ENCODE measurements at regions not wholly inside any gene's neighbourhood (a gene's known extent, or its start where the extent isn't known, plus 50 kb on each side); places are given as distances from the start of the nearest gene placed in this dataset.
"Not testable (repeated sequence)": the region's sequence is repeated elsewhere in the genome, so short reads cannot be mapped to it uniquely, and the experiment has no call there.

- DNase-seq (ENCODE audit: low read depth): no peak
Observed at GRCh38 chr12:25684070-25684469, 131.0 kb upstream of the LMNTD1 start.

- no peak for DNase-seq (ENCODE audit: low read depth)
Observed at GRCh38 chr12:25686351-25686750, 133.3 kb upstream of the LMNTD1 start.

GRCh38 chr12:25687226-25687625 lies 134.1 kb upstream of the LMNTD1 start:
- DNase-seq (ENCODE audit: low read depth): no peak

GRCh38 chr12:25688851-25689250 lies 135.8 kb upstream of the LMNTD1 start:
- not testable (repeated sequence) for DNase-seq (ENCODE audit: low read depth)

- DNase-seq (ENCODE audit: low read depth): no peak
Observed at GRCh38 chr12:25689996-25690501, 137.0 kb upstream of the LMNTD1 start.

GRCh38 chr12:25690996-25691864 lies 138.1 kb upstream of the LMNTD1 start:
- DNase-seq (ENCODE audit: low read depth): no peak

- no peak for DNase-seq (ENCODE audit: low read depth)
Observed at GRCh38 chr12:25691865-25692114, 138.7 kb upstream of the LMNTD1 start.

- DNase-seq (ENCODE audit: low read depth): no peak
Observed at GRCh38 chr12:25692115-25693035, 139.3 kb upstream of the LMNTD1 start.

- DNase-seq (ENCODE audit: low read depth): peak; percentile 86
Observed at GRCh38 chr12:25694072-25694471, 141.0 kb upstream of the LMNTD1 start.

GRCh38 chr12:25695574-25695973 lies 142.5 kb upstream of the LMNTD1 start:
- DNase-seq (ENCODE audit: low read depth): no peak

GRCh38 chr12:25698772-25699171 lies 145.7 kb upstream of the LMNTD1 start:
- DNase-seq (ENCODE audit: low read depth): no peak

- DNase-seq (ENCODE audit: low read depth): no peak
Observed at GRCh38 chr12:25699454-25699853, 146.4 kb upstream of the LMNTD1 start.

GRCh38 chr12:25701290-25701689 lies 148.2 kb upstream of the LMNTD1 start:
- peak; percentile 82 for DNase-seq (ENCODE audit: low read depth)

GRCh38 chr12:25702553-25702952 lies 149.5 kb upstream of the LMNTD1 start:
- DNase-seq (ENCODE audit: low read depth): no peak

GRCh38 chr12:25705261-25705660 lies 152.2 kb upstream of the LMNTD1 start:
- DNase-seq (ENCODE audit: low read depth): no peak

GRCh38 chr12:25706646-25707045 lies 153.6 kb upstream of the LMNTD1 start:
- DNase-seq (ENCODE audit: low read depth): not testable (repeated sequence)

- no peak for DNase-seq (ENCODE audit: low read depth)
Observed at GRCh38 chr12:25707056-25707455, 154.0 kb upstream of the LMNTD1 start.

- DNase-seq (ENCODE audit: low read depth): no peak
Observed at GRCh38 chr12:25708661-25709060, 155.6 kb upstream of the LMNTD1 start.

GRCh38 chr12:25710128-25710527 lies 157.0 kb upstream of the LMNTD1 start:
- DNase-seq (ENCODE audit: low read depth): no peak

GRCh38 chr12:25710938-25711605 lies 158.0 kb upstream of the LMNTD1 start:
- not testable (repeated sequence) for DNase-seq (ENCODE audit: low read depth)

GRCh38 chr12:25712169-25712568 lies 159.1 kb upstream of the LMNTD1 start:
- no peak for DNase-seq (ENCODE audit: low read depth)

- no peak for DNase-seq (ENCODE audit: low read depth)
Observed at GRCh38 chr12:25713264-25713663, 160.2 kb upstream of the LMNTD1 start.

Data from non-pigmented ciliary epithelial cell (primary cell).